Endothelial cell of umbilical vein (primary cell): ENCODE measurements at regions not wholly inside any gene's neighbourhood (a gene's known extent, or its start where the extent isn't known, plus 50 kb on each side); places are given as distances from the start of the nearest gene placed in this dataset.

Experiments
- BruUV-seq: library from RNA; stranded (reverse); fragments of 400-500 nt; replicated peaks from 2 replicates; lab custom pipeline; 2021; lab: Mats Ljungman, UMichigan
- CTCF ChIA-PET: fragments of 300-600, 350-600 bp; sonication (Branson Sonifier 250); formaldehyde crosslinking; loops from one replicate; lab custom pipeline; 2021; ENCODE audit warnings: antibody characterized with exemption, inconsistent platforms; lab: Charles Lee
- POLR2A ChIA-PET: fragments of 300-600, 350-600 bp; sonication (Branson Sonifier 250); formaldehyde crosslinking; loops from one replicate; lab custom pipeline; 2021; ENCODE audit warnings: antibody characterized with exemption, inconsistent platforms; lab: Charles Lee
- DNase-seq: peaks from one replicate; pipeline ENCODE4 v3.0.0-alpha.2; 2011; ENCODE audit warnings: low read depth, low spot score
- FAIRE-seq: peaks from 2 replicates; lab custom pipeline; 2011; peaks lifted over from hg19 to GRCh38; lab: Jason Lieb, UNC
- H2AFZ ChIP-seq: 2 replicates; pipeline ENCODE4 v1.6.0; 2012; ENCODE audit warnings: low read depth, low read length, control low read depth, inconsistent platforms
- H3K27ac ChIP-seq: 2 replicates; pipeline ENCODE4 v1.5.1; 2011; ENCODE audit warnings: low read depth, mild to moderate bottlenecking, control low read depth, low read length, moderate library complexity; ENCODE audit not compliant: insufficient read depth
- H3K27me3 ChIP-seq, 2 experiments: 2 replicates each; pipeline versions ENCODE4 v1.6.0 to v1.6.1; 2011; ENCODE audit warnings: low read length in 2 of 2, mixed read lengths in 1 of 2; ENCODE audit not compliant: control insufficient read depth in 2 of 2, insufficient read depth in 2 of 2
- H3K36me3 ChIP-seq, 2 experiments: 2 replicates in 1 of 2; 3 replicates in 1 of 2; pipeline ENCODE4 v1.5.1; 2011; ENCODE audit warnings: low read length in 2 of 2, mild to moderate bottlenecking in 1 of 2, moderate library complexity in 1 of 2; ENCODE audit not compliant: control insufficient read depth in 2 of 2, insufficient read depth in 2 of 2; ENCODE audit errors: extremely low read depth in 1 of 2
- H3K4me1 ChIP-seq: 3 replicates; pipeline ENCODE4 v1.5.1; 2011; ENCODE audit warnings: mild to moderate bottlenecking, low read length; ENCODE audit not compliant: control insufficient read depth, insufficient read depth; ENCODE audit errors: extremely low read depth
- H3K4me2 ChIP-seq: 2 replicates; pipeline ENCODE4 v1.6.1; 2011; ENCODE audit warnings: low read length, control low read depth, mixed read lengths; ENCODE audit not compliant: insufficient read depth
- H3K4me3 ChIP-seq, 3 experiments: fragments of 200-600 bp in 1 of 3; sonication (generic), shearing (Covaris generic) in 1 of 3; replicated peaks in 1 of 3; 2 replicates each; pipeline ENCODE4 v1.5.1; 2011 to 2016; ENCODE audit warnings: control low read depth in 3 of 3, low read length in 3 of 3, mild to moderate bottlenecking in 2 of 3, inconsistent platforms in 1 of 3, low read depth in 1 of 3, moderate library complexity in 1 of 3; ENCODE audit not compliant: insufficient read depth in 1 of 3
- H3K79me2 ChIP-seq: 2 replicates; pipeline ENCODE4 v1.6.0; 2012; ENCODE audit warnings: low read length, inconsistent platforms; ENCODE audit not compliant: control insufficient read depth, insufficient read depth
- H3K9ac ChIP-seq: replicated peaks from 2 replicates; pipeline ENCODE3; 2011; ENCODE audit warnings: low read length, control low read depth; ENCODE audit not compliant: insufficient read depth; ENCODE audit errors: extremely low read depth
- H3K9me1 ChIP-seq: replicated peaks from 3 replicates; pipeline ENCODE4 v1.6.0; 2011; ENCODE audit warnings: mild to moderate bottlenecking, low read length; ENCODE audit not compliant: control insufficient read depth, insufficient read depth; ENCODE audit errors: extremely low read depth
- H3K9me3 ChIP-seq: replicated peaks from 2 replicates; pipeline ENCODE4 v1.5.1; 2012; ENCODE audit warnings: low read length, inconsistent platforms; ENCODE audit not compliant: control insufficient read depth, insufficient read depth
- H4K20me1 ChIP-seq: replicated peaks from 2 replicates; pipeline ENCODE3; 2011; ENCODE audit warnings: mild to moderate bottlenecking, low read length; ENCODE audit not compliant: control insufficient read depth, insufficient read depth; ENCODE audit errors: extremely low read depth
- FOS ChIP-seq: IDR thresholded peaks from 2 replicates; pipeline ENCODE4 v1.6.1; 2011; ENCODE audit warnings: mild to moderate bottlenecking, low read length, moderate library complexity, borderline replicate concordance; ENCODE audit not compliant: insufficient read depth
- GATA2 ChIP-seq: IDR thresholded peaks from 2 replicates; pipeline ENCODE4 v1.7.0; 2011; ENCODE audit warnings: low read depth, mild to moderate bottlenecking, moderate library complexity, mixed read lengths, low read length; ENCODE audit not compliant: insufficient read length, insufficient read depth
- JUN ChIP-seq: IDR thresholded peaks from 2 replicates; pipeline ENCODE4 v1.6.1; 2011; ENCODE audit warnings: borderline replicate concordance, low read depth; ENCODE audit not compliant: insufficient read length, insufficient read depth
- MYC ChIP-seq: IDR thresholded peaks from one replicate; pipeline ENCODE4 v1.6.1; 2011; ENCODE audit warnings: mild to moderate bottlenecking, low read depth, low read length
- POLR2A ChIP-seq: IDR thresholded peaks from 2 replicates; pipeline ENCODE4 v1.6.1; 2012; ENCODE audit warnings: low read depth, mild to moderate bottlenecking, control low read depth, low read length
- POLR2AphosphoS5 ChIP-seq: IDR thresholded peaks from 2 replicates; pipeline ENCODE4 v1.6.1; 2012; ENCODE audit warnings: low read depth, mild to moderate bottlenecking, control low read depth, low read length, moderate library complexity; ENCODE audit not compliant: insufficient read depth
- dilution Hi-C: fragments of 300-500 bp; cut with MboI; formaldehyde crosslinking; loops from one replicate; pipeline ENCODE4 v1.15.0; 2019; ENCODE audit warnings: low sequenced_read_pairs; ENCODE audit not compliant: extremely low pct_ligation_motif_present
- intact Hi-C: fragments of 100-400 bp; cut with micrococcal nuclease; formaldehyde crosslinking; loops from one replicate; pipeline ENCODE4 v1.10.0; 2022
- TF ChIP-seq, protein P1 (sequence below): IDR thresholded peaks from 2 replicates; pipeline ENCODE4 v1.6.1; 2011; ENCODE audit not compliant: insufficient read depth, insufficient read length
- TF ChIP-seq, protein P2 (sequence below), 2 donors: IDR thresholded peaks; 1 replicate in 1 of 2; 2 replicates in 1 of 2; pipeline ENCODE4 v1.5.1; 2011; ENCODE audit warnings: low read length in 2 of 2, mild to moderate bottlenecking in 2 of 2, moderate library complexity in 2 of 2, control low read depth in 1 of 2, inconsistent platforms in 1 of 2, low read depth in 1 of 2; ENCODE audit not compliant: insufficient read depth in 1 of 2; ENCODE audit errors: extremely low read depth in 1 of 2

DNA sequence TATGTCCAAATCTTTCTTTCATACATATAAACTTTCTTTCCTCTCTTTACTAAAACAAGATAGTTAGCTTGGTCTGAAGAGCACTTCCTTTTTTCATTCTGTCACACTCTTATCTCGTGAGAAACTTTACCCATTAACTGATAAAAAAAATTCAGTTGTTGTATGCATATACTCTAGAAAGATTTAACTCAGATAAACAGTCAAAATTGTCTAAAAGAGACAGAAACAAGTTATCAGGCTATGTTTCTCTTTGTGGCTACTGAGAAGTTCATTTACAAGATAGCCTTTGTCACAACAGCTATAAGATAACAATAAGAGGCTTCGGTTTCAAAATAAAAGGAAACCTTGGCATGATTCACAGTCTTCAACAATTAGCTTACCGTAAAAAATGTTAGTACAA, 235.7 kb upstream of the ATP10A start:
- H3K36me3 ChIP-seq, result no peaks in the 10 kb centered on the region
- DNase-seq (no peak), FAIRE-seq (no peak)
- POLR2A ChIA-PET, result no interaction called here
- H3K79me2 ChIP-seq, result no peaks in the 10 kb centered on the region
- no peak overlapping the region for H3K9ac ChIP-seq
- CTCF ChIA-PET, result no interaction called here
- no peak overlapping the region for H3K27ac ChIP-seq
- dilution Hi-C loops (no loop called here), intact Hi-C loops (no loop called here)
- no peaks in the 10 kb centered on the region for H3K4me1 ChIP-seq
- BruUV-seq, result no TSS peak
- H3K4me3 ChIP-seq, result no peak overlapping the region
- H3K9me3 ChIP-seq, result peaks cover 3% of the 10 kb centered on the region
- H3K27me3 ChIP-seq, result no peaks in the 10 kb centered on the region
- no peaks in the 10 kb centered on the region for H3K9me1 ChIP-seq
- H4K20me1 ChIP-seq, result no peaks in the 10 kb centered on the region
- no peak overlapping the region for H3K4me2 ChIP-seq
- no peak overlapping the region for H2AFZ ChIP-seq
- TF ChIP-seq POLR2AphosphoS5 (no peak), GATA2 (no peak), POLR2A (no peak), FOS (no peak), MYC (no peak), JUN (no peak)
- TF ChIP-seq, protein P1, sequence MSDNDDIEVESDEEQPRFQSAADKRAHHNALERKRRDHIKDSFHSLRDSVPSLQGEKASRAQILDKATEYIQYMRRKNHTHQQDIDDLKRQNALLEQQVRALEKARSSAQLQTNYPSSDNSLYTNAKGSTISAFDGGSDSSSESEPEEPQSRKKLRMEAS, result no peak
- TF ChIP-seq, protein P2, sequence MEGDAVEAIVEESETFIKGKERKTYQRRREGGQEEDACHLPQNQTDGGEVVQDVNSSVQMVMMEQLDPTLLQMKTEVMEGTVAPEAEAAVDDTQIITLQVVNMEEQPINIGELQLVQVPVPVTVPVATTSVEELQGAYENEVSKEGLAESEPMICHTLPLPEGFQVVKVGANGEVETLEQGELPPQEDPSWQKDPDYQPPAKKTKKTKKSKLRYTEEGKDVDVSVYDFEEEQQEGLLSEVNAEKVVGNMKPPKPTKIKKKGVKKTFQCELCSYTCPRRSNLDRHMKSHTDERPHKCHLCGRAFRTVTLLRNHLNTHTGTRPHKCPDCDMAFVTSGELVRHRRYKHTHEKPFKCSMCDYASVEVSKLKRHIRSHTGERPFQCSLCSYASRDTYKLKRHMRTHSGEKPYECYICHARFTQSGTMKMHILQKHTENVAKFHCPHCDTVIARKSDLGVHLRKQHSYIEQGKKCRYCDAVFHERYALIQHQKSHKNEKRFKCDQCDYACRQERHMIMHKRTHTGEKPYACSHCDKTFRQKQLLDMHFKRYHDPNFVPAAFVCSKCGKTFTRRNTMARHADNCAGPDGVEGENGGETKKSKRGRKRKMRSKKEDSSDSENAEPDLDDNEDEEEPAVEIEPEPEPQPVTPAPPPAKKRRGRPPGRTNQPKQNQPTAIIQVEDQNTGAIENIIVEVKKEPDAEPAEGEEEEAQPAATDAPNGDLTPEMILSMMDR (IDR thresholded peaks at IDR 0.05; ENCODE audit: extremely low read depth in 1 of 2, insufficient read depth in 1 of 2, low read depth in 1 of 2, low read length in 2 of 2), result no peak
